ENCODE measurements at regions not wholly inside any gene's neighbourhood (a gene's known extent, or its start where the extent isn't known, plus 50 kb on each side); places are given as distances from the start of the nearest gene placed in this dataset.
"Not testable (repeated sequence)": the region's sequence is repeated elsewhere in the genome, so short reads cannot be mapped to it uniquely, and the experiment has no call there.

- not testable (repeated sequence) for DNase-seq (ENCODE audit: low read depth)
These were observed 1110.9 kb upstream of the TMEM132C start for GRCh38 chr12:127155935-127156619.

- DNase-seq (ENCODE audit: low read depth), result not testable (repeated sequence)
These were observed 1109.2 kb upstream of the TMEM132C start for GRCh38 chr12:127157501-127158366.

- DNase-seq (ENCODE audit: low read depth), result no peak
These were observed 1108.4 kb upstream of the TMEM132C start for GRCh38 chr12:127158385-127159061.

GRCh38 chr12:127161466-127161865, 1105.5 kb upstream of the TMEM132C start:
- no peak for DNase-seq (ENCODE audit: low read depth)

GRCh38 chr12:127162307-127162706, 1104.7 kb upstream of the TMEM132C start:
- DNase-seq (ENCODE audit: low read depth), result no peak

- no peak for DNase-seq (ENCODE audit: low read depth)
These were observed 1104.1 kb upstream of the TMEM132C start for GRCh38 chr12:127162902-127163301.

- no peak for DNase-seq (ENCODE audit: low read depth)
These were observed 1101.2 kb upstream of the TMEM132C start for GRCh38 chr12:127165567-127166392.

- no peak for DNase-seq (ENCODE audit: low read depth)
These were observed 1097.4 kb upstream of the TMEM132C start for GRCh38 chr12:127169321-127170181.

- DNase-seq (ENCODE audit: low read depth), result no peak
These were observed 1096.5 kb upstream of the TMEM132C start for GRCh38 chr12:127170226-127171180.

- no peak for DNase-seq (ENCODE audit: low read depth)
These were observed 1094.1 kb upstream of the TMEM132C start for GRCh38 chr12:127172861-127173260.

- not testable (repeated sequence) for DNase-seq (ENCODE audit: low read depth)
These were observed 1093.0 kb upstream of the TMEM132C start for GRCh38 chr12:127173971-127174370.

- no peak for DNase-seq (ENCODE audit: low read depth)
These were observed 1092.1 kb upstream of the TMEM132C start for GRCh38 chr12:127174881-127175280.

GRCh38 chr12:127175361-127175760, 1091.6 kb upstream of the TMEM132C start:
- DNase-seq (ENCODE audit: low read depth), result no peak

GRCh38 chr12:127176804-127177203, 1090.2 kb upstream of the TMEM132C start:
- DNase-seq (ENCODE audit: low read depth), result no peak

GRCh38 chr12:127178052-127178451, 1088.9 kb upstream of the TMEM132C start:
- no peak for DNase-seq (ENCODE audit: low read depth)

GRCh38 chr12:127178463-127178862, 1088.5 kb upstream of the TMEM132C start:
- DNase-seq (ENCODE audit: low read depth), result no peak

- DNase-seq (ENCODE audit: low read depth), result no peak
These were observed 1087.8 kb upstream of the TMEM132C start for GRCh38 chr12:127179176-127179575.

GRCh38 chr12:127182018-127182417, 1085.0 kb upstream of the TMEM132C start:
- DNase-seq (ENCODE audit: low read depth), result no peak

GRCh38 chr12:127189992-127190391, 1077.0 kb upstream of the TMEM132C start:
- no peak for DNase-seq (ENCODE audit: low read depth)
